B cell (primary cell): ENCODE measurements at regions not wholly inside any gene's neighbourhood (a gene's known extent, or its start where the extent isn't known, plus 50 kb on each side); places are given as distances from the start of the nearest gene placed in this dataset.

Experiments
- ATAC-seq: fragments of 200-7000 bp; cut with Tn5 transposase; one replicate; pipeline ENCODE4 v1.10.0; 2021; ENCODE audit warnings: low read depth, mild to moderate bottlenecking, moderate number of reproducible peaks, moderate library complexity
- CTCF ChIA-PET: fragments of 350-600 bp; sonication (Branson Sonifier 250); formaldehyde crosslinking; loops from one replicate; lab custom pipeline; 2021; ENCODE audit warnings: antibody characterized with exemption, inconsistent platforms; lab: Charles Lee
- POLR2A ChIA-PET: fragments of 350-600 bp; sonication (Branson Sonifier 250); formaldehyde crosslinking; loops from one replicate; lab custom pipeline; 2021; ENCODE audit warnings: antibody characterized with exemption; lab: Charles Lee
- DNase-seq: peaks from one replicate; pipeline ENCODE4 v3.0.0; 2013
- H2AFZ ChIP-seq: 2 replicates; pipeline ENCODE4 v1.6.1; 2012; ENCODE audit warnings: mild to moderate bottlenecking, low read depth, low read length; ENCODE audit not compliant: insufficient read depth, poor library complexity, severe bottlenecking
- H3K27ac ChIP-seq, 2 donors: 1 replicate in 1 of 2; 2 replicates in 1 of 2; pipeline ENCODE4 v1.5.1; 2012 to 2013; ENCODE audit warnings: low read length in 2 of 2, mild to moderate bottlenecking in 2 of 2, moderate library complexity in 1 of 2
- H3K27me3 ChIP-seq, 4 experiments: fragments of 200-600 bp in 1 of 4; sonication (generic) in 1 of 4; replicated peaks in 1 of 4; 1 replicate in 2 of 4; 2 replicates in 2 of 4; pipeline versions ENCODE4 v1.6.1 to v1.7.0; 2013 to 2016; ENCODE audit warnings: low read length in 3 of 4, mild to moderate bottlenecking in 2 of 4, mixed read lengths in 1 of 4, moderate library complexity in 1 of 4; ENCODE audit not compliant: insufficient read depth in 4 of 4, control insufficient read depth in 3 of 4; ENCODE audit errors: control extremely low read depth in 1 of 4
- H3K36me3 ChIP-seq, 2 experiments: replicated peaks in 1 of 2; 1 replicate in 1 of 2; 2 replicates in 1 of 2; pipeline versions ENCODE4 v1.6.1 to v1.7.1; 2013; ENCODE audit warnings: low read length in 1 of 2; ENCODE audit not compliant: insufficient read depth in 2 of 2, control insufficient read depth in 1 of 2; ENCODE audit errors: control extremely low read depth in 1 of 2, extremely low read depth in 1 of 2
- H3K4me1 ChIP-seq, 2 donors: fragments of 200-600 bp in 1 of 2; sonication (generic) in 1 of 2; 1 replicate in 1 of 2; 2 replicates in 1 of 2; pipeline versions ENCODE4 v1.5.1 to v1.6.1; 2013 to 2017; ENCODE audit warnings: low read length in 2 of 2; ENCODE audit not compliant: control insufficient read depth in 2 of 2, insufficient read depth in 2 of 2
- H3K4me2 ChIP-seq: replicated peaks from 2 replicates; pipeline ENCODE3; 2012; ENCODE audit warnings: mild to moderate bottlenecking, low read depth, low read length; ENCODE audit not compliant: poor library complexity, severe bottlenecking
- H3K4me3 ChIP-seq, 5 experiments: fragments of 200-600 bp in 1 of 5; sonication (generic) in 1 of 5; 1 replicate in 3 of 5; 2 replicates in 2 of 5; pipeline versions ENCODE4 v1.5.1 to v1.7.0; 2011 to 2016; ENCODE audit warnings: low read length in 4 of 5, mild to moderate bottlenecking in 4 of 5, low read depth in 2 of 5, control low read depth in 1 of 5, moderate library complexity in 1 of 5; ENCODE audit not compliant: insufficient read depth in 1 of 5; ENCODE audit errors: control extremely low read depth in 1 of 5, extremely low read depth in 1 of 5
- H3K79me2 ChIP-seq: fragments of 200-600 bp; sonication (generic); one replicate; pipeline ENCODE4 v1.6.0; 2016; ENCODE audit warnings: low read length; ENCODE audit not compliant: control insufficient read depth, insufficient read depth
- H3K9ac ChIP-seq: fragments of 200-600 bp; sonication (generic); 2 replicates; pipeline ENCODE4 v1.6.1; 2017; ENCODE audit warnings: mild to moderate bottlenecking, low read length, moderate library complexity
- H3K9me3 ChIP-seq, 3 donors: one replicate each; pipeline versions ENCODE4 v1.6.1 to v1.7.1; 2013; ENCODE audit warnings: low read length in 2 of 3; ENCODE audit not compliant: control insufficient read depth in 2 of 3, insufficient read depth in 1 of 3; ENCODE audit errors: control extremely low read depth in 1 of 3
- H4K20me1 ChIP-seq: 2 replicates; pipeline ENCODE4 v1.6.0; 2012; ENCODE audit warnings: mild to moderate bottlenecking, low read length; ENCODE audit not compliant: insufficient read depth, control insufficient read depth, poor library complexity, severe bottlenecking
- H3K27ac Mint-ChIP-seq: one replicate; pipeline ENCODE4 v1.8.0; 2021; ENCODE audit warnings: mixed read lengths
- H3K27me3 Mint-ChIP-seq: one replicate; pipeline ENCODE4 v1.8.0; 2021; ENCODE audit warnings: mixed read lengths
- H3K4me1 Mint-ChIP-seq: one replicate; pipeline ENCODE4 v1.8.0; 2021; ENCODE audit warnings: mixed read lengths
- H3K4me3 Mint-ChIP-seq: one replicate; pipeline ENCODE4 v1.8.0; 2021; ENCODE audit warnings: mixed read lengths
- H3K9me3 Mint-ChIP-seq: one replicate; pipeline ENCODE4 v1.8.0; 2022; ENCODE audit warnings: mixed read lengths; ENCODE audit not compliant: insufficient read depth
- EZH2 ChIP-seq: IDR thresholded peaks from 2 replicates; pipeline ENCODE4 v1.6.1; 2012; ENCODE audit warnings: borderline replicate concordance, low read depth, mild to moderate bottlenecking, moderate library complexity, low read length; ENCODE audit not compliant: insufficient read depth, poor library complexity, severe bottlenecking
- WGBS: methylation state at CpG from one replicate; pipeline ENCODE4 v1.1.5; 2013; ENCODE audit warnings: missing lambda C conversion rate; ENCODE audit not compliant: insufficient coverage; 5-methylcytosine and 5-hydroxymethylcytosine counted together
- intact Hi-C: fragments of 100-400 bp; cut with micrococcal nuclease; formaldehyde crosslinking; loops from one replicate; pipeline ENCODE4 v1.10.0; 2022
- TF ChIP-seq, protein P1 (sequence below): fragments of 200-600 bp; IDR thresholded peaks from one replicate; pipeline ENCODE4 v1.8.0; 2022; ENCODE audit warnings: antibody characterized with exemption, mild to moderate bottlenecking

DNA sequence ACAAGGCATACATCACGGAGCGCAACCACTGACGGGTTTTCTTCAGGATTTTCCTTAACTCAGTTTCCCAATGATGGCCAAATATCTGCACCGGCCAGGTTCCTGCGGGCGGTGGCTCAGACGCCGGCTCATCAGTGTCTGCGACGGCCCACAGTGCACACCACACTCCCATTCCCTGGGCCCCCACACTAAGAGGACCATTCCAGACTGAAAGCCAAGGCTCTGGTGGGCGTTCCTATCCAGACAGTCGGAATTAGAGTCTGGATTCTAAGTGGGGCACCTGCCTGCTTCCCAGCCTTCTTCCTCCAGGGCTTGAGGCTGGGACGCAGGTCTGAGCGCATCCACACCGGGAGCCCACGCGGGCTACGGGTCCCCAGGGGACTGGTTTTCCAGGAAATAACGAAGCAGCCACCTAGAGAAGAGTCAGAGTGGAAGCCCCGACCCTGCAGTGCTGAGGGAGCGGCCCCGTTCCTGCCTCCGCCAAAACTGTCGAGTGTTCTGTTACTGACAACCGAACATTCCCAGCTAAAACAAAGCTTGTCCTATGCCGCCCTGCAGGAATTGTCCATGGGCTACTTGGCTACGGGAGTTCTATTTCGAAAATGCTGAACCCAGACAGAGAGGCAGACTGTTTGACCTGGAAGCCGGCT, 75.3 kb downstream of the TMEM18 start:
- WGBS: 93% methylated on average over 29 of the region's 29 CpGs
- POLR2A ChIA-PET: no interaction called here
- no peak overlapping the region for H3K4me2 ChIP-seq

GRCh38 chr2:601387-601698, 75.9 kb downstream of the TMEM18 start:
- DNase-seq: no peak
- Mint-ChIP-seq H3K4me1 (no peaks in the 10 kb centered on the region), H3K9me3 (no peaks in the 10 kb centered on the region), H3K27ac (no peak overlapping the region), H3K27me3 (peaks cover 4% of the 10 kb centered on the region), H3K4me3 (no peak overlapping the region)
- Histone ChIP-seq H4K20me1 (no peaks in the 10 kb centered on the region), H3K4me2 (no peak overlapping the region), H3K9ac (no peak overlapping the region), H3K27me3 (no peaks in the 10 kb centered on the region), H3K9me3 (peaks cover 0 to 19% (median 0%) of the 10 kb centered on the region in 3 donors), H3K4me1 (no peaks in the 10 kb centered on the region), H3K36me3 (no peaks in the 10 kb centered on the region), H3K79me2 (no peaks in the 10 kb centered on the region), H3K4me3 (no peak overlapping the region), H3K27ac (no peak overlapping the region), H2AFZ (no peak overlapping the region)
- TF ChIP-seq, protein P1, sequence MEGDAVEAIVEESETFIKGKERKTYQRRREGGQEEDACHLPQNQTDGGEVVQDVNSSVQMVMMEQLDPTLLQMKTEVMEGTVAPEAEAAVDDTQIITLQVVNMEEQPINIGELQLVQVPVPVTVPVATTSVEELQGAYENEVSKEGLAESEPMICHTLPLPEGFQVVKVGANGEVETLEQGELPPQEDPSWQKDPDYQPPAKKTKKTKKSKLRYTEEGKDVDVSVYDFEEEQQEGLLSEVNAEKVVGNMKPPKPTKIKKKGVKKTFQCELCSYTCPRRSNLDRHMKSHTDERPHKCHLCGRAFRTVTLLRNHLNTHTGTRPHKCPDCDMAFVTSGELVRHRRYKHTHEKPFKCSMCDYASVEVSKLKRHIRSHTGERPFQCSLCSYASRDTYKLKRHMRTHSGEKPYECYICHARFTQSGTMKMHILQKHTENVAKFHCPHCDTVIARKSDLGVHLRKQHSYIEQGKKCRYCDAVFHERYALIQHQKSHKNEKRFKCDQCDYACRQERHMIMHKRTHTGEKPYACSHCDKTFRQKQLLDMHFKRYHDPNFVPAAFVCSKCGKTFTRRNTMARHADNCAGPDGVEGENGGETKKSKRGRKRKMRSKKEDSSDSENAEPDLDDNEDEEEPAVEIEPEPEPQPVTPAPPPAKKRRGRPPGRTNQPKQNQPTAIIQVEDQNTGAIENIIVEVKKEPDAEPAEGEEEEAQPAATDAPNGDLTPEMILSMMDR: no peak
- TF ChIP-seq EZH2: no peak
- ChIA-PET POLR2A (no interaction called here), CTCF (no interaction called here)
- 98% methylated on average over 10 of the region's 10 CpGs for WGBS
- intact Hi-C loops: no loop called here
- no peak for ATAC-seq

More for the DNA sequence above, 75.3 kb downstream of the TMEM18 start:
- Histone ChIP-seq H3K9me3 (peaks cover 0 to 19% (median 0%) of the 10 kb centered on the region in 3 donors), H3K9ac (no peak overlapping the region), H4K20me1 (no peaks in the 10 kb centered on the region), H3K36me3 (no peaks in the 10 kb centered on the region), H3K27me3 (peaks cover 0 to 1% (median 0%) of the 10 kb centered on the region in 4 experiments), H3K27ac (no peak overlapping the region), H3K4me3 (no peak overlapping the region), H2AFZ (no peak overlapping the region), H3K79me2 (no peaks in the 10 kb centered on the region), H3K4me1 (no peaks in the 10 kb centered on the region)
- CTCF ChIA-PET: no interaction called here
- no peak for DNase-seq
- TF ChIP-seq, protein P1: no peak
- no peak for TF ChIP-seq EZH2
- intact Hi-C loops: no loop called here
- Mint-ChIP-seq H3K4me3 (no peak overlapping the region), H3K4me1 (no peaks in the 10 kb centered on the region), H3K27ac (no peak overlapping the region), H3K9me3 (no peaks in the 10 kb centered on the region), H3K27me3 (peaks cover 8% of the 10 kb centered on the region)
- no peak for ATAC-seq
